Psoas muscle (tissue), 7 donors: ENCODE measurements at regions not wholly inside any gene's neighbourhood (a gene's known extent, or its start where the extent isn't known, plus 50 kb on each side); places are given as distances from the start of the nearest gene placed in this dataset.

Experiments used
- ATAC-seq, 4 donors: fragments of 200-7000 bp; cut with Tn5 transposase; one replicate each; pipeline ENCODE4 v1.9.1; 2020; ENCODE audit warnings: moderate library complexity in 3 of 4, mild to moderate bottlenecking in 2 of 4
- DNase-seq, 2 donors: peaks; one replicate each; pipeline ENCODE4 v3.0.0-alpha.2; 2020
- H3K27ac ChIP-seq: fragments of 200-600 bp; one replicate; pipeline ENCODE4 v1.8.0; 2022
- H3K27me3 ChIP-seq, 3 donors: fragments of 200-600 bp in 1 of 3; one replicate each; pipeline versions ENCODE4 v1.6.1 to v1.8.0; 2013 to 2022; ENCODE audit warnings: low read length in 2 of 3, mild to moderate bottlenecking in 2 of 3, moderate library complexity in 1 of 3; ENCODE audit not compliant: insufficient read depth in 3 of 3
- H3K36me3 ChIP-seq, 2 donors: fragments of 200-600 bp in 1 of 2; one replicate each; pipeline versions ENCODE4 v1.6.1 to v1.8.0; 2013 to 2022; ENCODE audit warnings: low read depth in 1 of 2, mild to moderate bottlenecking in 1 of 2, moderate library complexity in 1 of 2; ENCODE audit not compliant: insufficient read depth in 1 of 2
- H3K4me1 ChIP-seq: fragments of 200-600 bp; one replicate; pipeline ENCODE4 v1.8.0; 2022
- H3K4me3 ChIP-seq: fragments of 200-600 bp; one replicate; pipeline ENCODE4 v1.8.0; 2022; ENCODE audit warnings: mild to moderate bottlenecking
- H3K9me3 ChIP-seq: fragments of 200-600 bp; one replicate; pipeline ENCODE4 v1.8.0; 2022
- CTCF ChIP-seq: fragments of 200-600 bp; IDR thresholded peaks from one replicate; pipeline ENCODE4 v1.8.0; 2022; ENCODE audit warnings: antibody characterized with exemption
- WGBS, 3 donors: extraction: QIAGEN DNeasy Blood & Tissue Kit; methylation state at CpG; one replicate each; pipeline versions ENCODE4 v1.1.6 to v1.1.7; 2013; 5-methylcytosine and 5-hydroxymethylcytosine counted together
- intact Hi-C, 2 donors: fragments of 100-400 bp; cut with DNase I; formaldehyde crosslinking; loops; one replicate each; pipeline versions ENCODE4 v1.11.0 to v1.14.2; 2022
- donor health status: healthy with polysubstance abuse.
- donor health status: DM: no; HTN: no; CAD: no; lungs with moderate emphysema.
- donor health status: Bipolar disorder and iron deficiency.
- donor health status: healthy.
- donor health status: DM: yes; HTN: yes; CAD: no.
- donor health status: DM: no; HTN: no; CAD: no.
- donor health status: DM: yes; HTN: yes; CAD: no.

GRCh38 chr3:124156866-124157712 is 165.2 kb upstream of the ROPN1 start:
- no peaks in the 10 kb centered on the region for H3K27me3 ChIP-seq
- no peak overlapping the region for H3K27ac ChIP-seq
- intact Hi-C loops: no loop called here
- TF ChIP-seq CTCF: no peak
- 61 to 67% (median 63%) methylated on average over 6 of the region's 6 CpGs for WGBS, 3 donors
- DNase-seq (no peak), ATAC-seq (no peak)
- no peak overlapping the region for H3K4me3 ChIP-seq
- no peaks in the 10 kb centered on the region for H3K36me3 ChIP-seq
- no peaks in the 10 kb centered on the region for H3K9me3 ChIP-seq
- peaks cover 4% of the 10 kb centered on the region for H3K4me1 ChIP-seq

DNA sequence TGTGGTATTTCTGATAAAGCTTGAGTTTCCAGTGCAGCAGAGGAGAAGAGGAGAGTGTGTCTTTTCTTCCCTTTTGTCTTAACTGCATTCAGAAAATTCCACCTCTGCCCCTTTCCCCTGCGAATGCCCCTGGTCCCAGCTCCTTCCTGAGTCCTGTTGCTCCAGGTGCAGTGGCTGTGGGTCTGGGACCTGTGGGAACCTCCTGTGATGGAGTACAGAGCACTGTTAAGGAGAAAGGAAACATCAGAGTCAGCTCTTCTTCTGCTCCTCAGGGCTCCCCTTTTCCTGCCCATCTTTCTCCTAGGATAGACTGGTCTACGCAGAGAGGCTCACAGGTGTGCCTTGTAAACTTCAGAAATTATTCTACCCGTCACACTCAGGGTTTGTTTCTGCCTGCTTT is 165.8 kb upstream of the ROPN1 start:
- DNase-seq (no peak), ATAC-seq (no peak)
- peaks cover 4% of the 10 kb centered on the region for H3K4me1 ChIP-seq
- H3K27me3 ChIP-seq: no peaks in the 10 kb centered on the region
- H3K36me3 ChIP-seq: no peaks in the 10 kb centered on the region
- no peak overlapping the region for H3K4me3 ChIP-seq
- no peaks in the 10 kb centered on the region for H3K9me3 ChIP-seq
- WGBS, 3 donors: 61 to 67% (median 61%) methylated on average over 3 of the region's 3 CpGs
- intact Hi-C loops: no loop called here
- H3K27ac ChIP-seq: no peak overlapping the region
- no peak for TF ChIP-seq CTCF

GRCh38 chr3:124158168-124158881 is 166.4 kb upstream of the ROPN1 start:
- ATAC-seq (no peak), DNase-seq (no peak)
- no peaks in the 10 kb centered on the region for H3K9me3 ChIP-seq
- H3K27me3 ChIP-seq: no peaks in the 10 kb centered on the region
- 76 to 79% (median 77%) methylated on average over 5 of the region's 5 CpGs for WGBS, 3 donors
- H3K27ac ChIP-seq: no peak overlapping the region
- TF ChIP-seq CTCF: no peak
- no peaks in the 10 kb centered on the region for H3K36me3 ChIP-seq
- H3K4me3 ChIP-seq: no peak overlapping the region
- intact Hi-C loops: no loop called here
- H3K4me1 ChIP-seq: peaks cover 4% of the 10 kb centered on the region

DNA sequence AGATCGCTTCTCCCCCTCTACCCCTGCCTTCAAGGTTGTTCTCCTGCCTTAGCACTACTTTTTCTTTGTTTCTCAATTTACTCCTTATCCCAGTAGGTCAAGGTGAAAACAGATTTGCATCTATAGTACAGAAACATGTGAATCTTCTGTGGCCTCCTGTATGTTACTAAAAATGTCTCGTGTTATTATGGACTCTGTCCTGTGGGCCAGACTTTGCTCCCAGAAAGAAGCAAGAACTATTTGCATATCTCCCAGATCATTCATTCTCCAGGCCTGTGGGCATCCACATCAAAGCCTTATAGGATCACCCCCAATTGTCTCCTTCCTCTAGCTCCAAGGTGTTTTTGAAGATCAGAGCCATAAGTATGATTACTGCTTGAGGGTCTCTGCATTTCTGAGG is 169.5 kb upstream of the ROPN1 start:
- WGBS, 3 donors: 82 to 90% (median 87%) methylated on average over 2 of the region's 2 CpGs
- no peak for ATAC-seq

More for the DNA sequence above, 169.5 kb upstream of the ROPN1 start:
- Histone ChIP-seq H3K36me3 (no peaks in the 10 kb centered on the region), H3K27ac (no peak overlapping the region), H3K27me3 (no peaks in the 10 kb centered on the region), H3K4me1 (peaks cover 4% of the 10 kb centered on the region), H3K4me3 (no peak overlapping the region), H3K9me3 (no peaks in the 10 kb centered on the region)
- no peak for DNase-seq
- intact Hi-C loops: no loop called here
- TF ChIP-seq CTCF: no peak
